GM19395 (cell line): ENCODE measurements at regions not wholly inside any gene's neighbourhood (a gene's known extent, or its start where the extent isn't known, plus 50 kb on each side); places are given as distances from the start of the nearest gene placed in this dataset.

Experiments
- ATAC-seq: cut with Tn5 transposase; IDR thresholded peaks from one replicate; pipeline ENCODE4 v1.9.1; 2021; ENCODE audit warnings: mild to moderate bottlenecking, moderate library complexity; ENCODE audit not compliant: unreplicated experiment

- ATAC-seq = no peak
These were observed 598.2 kb upstream of the SYT4 start for GRCh38 chr18:43875511-43875910.

DNA sequence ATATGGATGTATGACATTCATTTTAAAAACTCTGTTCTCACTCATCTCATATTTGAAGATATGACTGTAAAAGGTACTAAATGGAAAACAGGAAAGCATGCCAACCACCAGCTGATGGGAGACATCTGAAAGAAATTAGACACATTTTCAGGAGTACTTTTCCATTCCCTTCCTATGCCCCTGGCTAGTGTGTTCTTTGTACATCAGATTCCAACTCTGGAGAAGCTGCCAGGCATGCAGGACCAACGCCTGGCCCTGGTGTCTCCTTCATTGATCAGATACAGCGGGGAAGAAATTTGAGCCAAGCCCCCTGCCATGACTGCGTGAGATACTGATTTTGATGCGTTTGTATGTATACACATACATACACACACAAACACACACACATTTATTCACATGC, 599.0 kb upstream of the SYT4 start:
- ATAC-seq = no peak

GRCh38 chr18:43876748-43877147, 599.5 kb upstream of the SYT4 start:
- ATAC-seq = no peak

DNA sequence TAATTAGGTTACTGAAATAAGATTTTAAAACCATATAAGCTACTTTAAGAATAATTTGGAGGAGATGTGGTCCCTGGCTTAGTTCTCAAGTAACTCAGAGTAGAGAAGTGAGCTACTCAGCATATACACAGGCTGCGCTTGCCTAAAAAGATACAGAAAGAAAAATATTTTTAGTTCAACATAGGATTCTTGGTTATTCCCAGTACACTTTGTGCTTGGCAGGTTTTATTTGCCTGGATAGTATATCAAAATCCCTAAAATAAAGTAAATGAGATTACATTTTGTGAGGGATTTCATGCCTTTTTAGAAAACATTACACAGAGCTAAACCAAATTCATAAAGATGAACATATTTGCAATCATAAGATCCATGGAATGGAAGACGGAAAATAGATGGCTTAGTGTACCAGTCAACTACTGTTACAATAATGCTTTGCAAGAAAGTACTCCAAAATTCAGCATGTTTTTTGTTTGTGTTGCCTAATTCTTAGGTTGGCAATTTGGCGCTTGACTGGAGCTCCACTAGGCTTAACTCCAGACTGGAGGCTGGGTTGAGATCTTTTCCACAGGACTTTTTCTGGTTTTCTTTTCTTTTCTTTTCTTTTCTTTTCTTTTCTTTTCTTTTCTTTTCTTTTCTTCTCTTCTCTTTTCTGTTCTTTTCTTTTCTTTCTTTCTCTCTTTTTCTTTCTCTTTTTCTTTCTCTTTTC, 600.5 kb upstream of the SYT4 start:
- no peak for ATAC-seq

GRCh38 chr18:43879415-43879814, 602.1 kb upstream of the SYT4 start:
- no peak for ATAC-seq

DNA sequence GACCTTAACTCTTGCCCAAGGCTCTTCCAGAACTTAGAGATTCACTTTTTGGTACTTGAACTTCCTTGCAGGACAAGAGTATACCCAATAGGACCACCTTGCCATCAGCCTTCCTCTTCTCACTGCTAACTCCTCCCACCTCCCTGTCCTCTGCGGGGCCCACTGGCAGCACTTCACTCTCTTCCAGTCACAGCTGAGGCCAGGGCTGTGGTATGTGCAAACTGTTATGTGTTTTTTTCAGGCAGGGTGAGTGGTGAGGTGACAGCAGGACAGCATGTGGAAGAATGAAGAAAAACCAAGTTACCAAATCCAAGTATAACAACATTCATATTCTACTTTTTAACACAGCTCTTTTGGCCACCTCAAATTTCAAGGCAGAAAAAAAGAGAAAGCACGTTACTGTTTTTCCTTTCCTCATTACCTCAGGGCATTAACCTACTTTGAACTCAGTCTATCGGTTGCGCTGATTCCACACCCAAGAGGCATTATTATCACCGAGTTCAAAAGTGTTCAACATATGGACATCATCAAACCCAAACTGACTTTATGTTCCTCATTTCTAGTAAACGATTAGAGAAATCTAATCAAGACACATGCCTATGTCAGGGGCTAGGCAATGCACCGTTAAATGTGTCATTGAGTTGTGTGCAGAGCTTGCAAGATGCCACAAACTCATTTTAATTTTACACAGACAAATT, 605.2 kb upstream of the SYT4 start:
- no peak for ATAC-seq

DNA sequence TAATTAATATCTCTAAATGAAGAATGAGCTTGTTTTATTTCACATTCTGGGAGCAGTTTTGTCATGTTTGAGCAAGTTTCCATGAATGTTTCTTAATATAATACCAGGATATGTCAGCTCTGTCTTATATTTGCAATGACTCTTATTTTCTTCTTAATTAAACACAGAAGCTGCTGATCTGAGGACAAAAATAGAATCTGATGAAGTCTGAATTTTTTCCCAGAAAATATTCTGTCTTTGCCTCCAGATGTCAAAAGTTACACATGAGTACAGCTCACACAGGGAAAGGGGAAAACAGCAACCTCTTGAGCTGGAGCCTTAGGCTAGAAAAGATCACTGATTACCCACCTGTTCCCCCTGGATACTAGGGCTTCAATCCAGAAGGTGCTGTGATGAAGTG, 606.6 kb upstream of the SYT4 start:
- no peak for ATAC-seq

DNA sequence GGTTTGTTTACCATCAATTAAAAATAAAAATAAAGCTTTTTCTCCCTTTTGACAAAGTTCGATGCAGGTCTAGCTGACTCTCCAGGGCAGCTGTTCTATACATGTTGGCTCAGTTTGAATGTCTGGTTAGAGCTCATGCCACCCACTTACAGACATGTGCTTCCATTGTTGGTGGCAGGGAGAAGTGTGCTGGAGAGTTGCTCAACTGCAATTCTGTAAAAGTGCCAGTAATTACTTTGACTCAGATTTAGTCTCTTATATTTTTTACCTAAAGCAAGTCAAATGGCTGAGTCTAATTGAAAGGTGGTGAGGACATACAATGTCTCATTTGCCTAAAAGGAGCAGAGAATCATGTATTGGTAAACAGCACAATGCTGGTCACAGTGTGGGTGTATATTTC, 609.1 kb upstream of the SYT4 start:
- ATAC-seq = no peak

GRCh38 chr18:43887491-43887890, 610.2 kb upstream of the SYT4 start:
- ATAC-seq = no peak

DNA sequence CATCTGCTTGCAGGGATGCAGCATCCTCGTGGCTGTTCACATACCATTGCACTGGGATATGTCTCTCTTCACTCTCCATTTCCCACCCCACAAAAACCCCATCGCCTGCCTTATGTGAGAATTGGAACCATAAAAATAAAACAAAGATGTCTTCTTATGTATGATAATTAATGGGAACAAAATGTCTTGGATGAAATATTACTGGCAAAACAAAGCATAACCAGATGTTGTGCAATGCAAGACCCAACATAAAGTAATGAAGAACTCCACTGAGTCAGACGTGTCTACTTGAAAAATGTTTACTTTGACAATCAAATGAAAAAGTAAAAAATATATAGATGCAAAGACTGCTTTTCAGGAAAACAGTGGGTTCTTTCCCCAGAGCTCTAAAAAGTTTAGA, 611.3 kb upstream of the SYT4 start:
- ATAC-seq = no peak

- ATAC-seq = no peak
These were observed 615.8 kb upstream of the SYT4 start for GRCh38 chr18:43893001-43893637.

GRCh38 chr18:43904209-43904837, 627.0 kb upstream of the SYT4 start:
- no peak for ATAC-seq

- no peak for ATAC-seq
These were observed 636.7 kb upstream of the SYT4 start for GRCh38 chr18:43914018-43914417.

DNA sequence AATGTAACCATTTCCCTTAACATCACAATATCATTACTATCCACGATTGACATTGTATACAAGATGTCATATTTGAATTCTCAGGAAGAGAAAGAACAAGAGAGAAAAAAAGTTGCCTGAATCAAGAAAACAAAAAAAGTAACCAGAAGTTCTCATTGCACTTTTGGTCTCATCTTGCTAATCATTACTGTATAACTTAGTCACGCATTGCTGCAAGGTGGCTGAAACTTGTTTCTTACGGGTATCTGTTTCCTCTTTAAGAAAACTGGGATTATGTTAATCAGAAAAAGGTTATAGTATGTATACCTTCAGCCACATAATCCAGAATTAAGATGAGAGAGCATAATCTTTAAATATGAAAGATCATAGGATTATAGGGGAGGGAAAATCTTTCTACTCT, 639.7 kb upstream of the SYT4 start:
- ATAC-seq = no peak

GRCh38 chr18:43917520-43917919, 640.2 kb upstream of the SYT4 start:
- no peak for ATAC-seq

GRCh38 chr18:43919551-43919950, 642.3 kb upstream of the SYT4 start:
- ATAC-seq = no peak

GRCh38 chr18:43931439-43931838, 654.1 kb upstream of the SYT4 start:
- ATAC-seq = no peak

GRCh38 chr18:43932140-43932539, 654.9 kb upstream of the SYT4 start:
- ATAC-seq = no peak

- no peak for ATAC-seq
These were observed 655.9 kb upstream of the SYT4 start for GRCh38 chr18:43933177-43933576.

DNA sequence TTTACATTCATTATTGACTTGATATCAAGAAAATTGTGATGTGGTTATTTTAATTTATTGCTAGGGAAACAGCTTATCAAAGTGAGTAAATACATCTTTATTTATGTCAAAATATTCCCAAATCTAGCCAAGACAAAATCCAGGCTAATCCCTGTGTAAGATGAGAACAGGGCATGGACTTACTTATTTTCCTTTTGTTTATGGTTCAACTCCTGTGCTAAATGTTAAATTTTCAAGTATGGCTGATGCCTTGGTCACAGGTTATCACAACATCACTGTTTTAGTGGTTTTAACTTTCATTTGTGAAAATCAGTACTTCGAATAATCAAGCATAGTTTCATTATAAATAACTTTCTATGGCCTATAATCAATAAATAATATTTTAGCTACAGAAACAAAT, 657.0 kb upstream of the SYT4 start:
- no peak for ATAC-seq

- ATAC-seq = no peak
These were observed 657.6 kb upstream of the SYT4 start for GRCh38 chr18:43934781-43935471.
